ENCODE measurements at regions not wholly inside any gene's neighbourhood (a gene's known extent, or its start where the extent isn't known, plus 50 kb on each side); places are given as distances from the start of the nearest gene placed in this dataset.
"Not testable (repeated sequence)": the region's sequence is repeated elsewhere in the genome, so short reads cannot be mapped to it uniquely, and the experiment has no call there.

DNA sequence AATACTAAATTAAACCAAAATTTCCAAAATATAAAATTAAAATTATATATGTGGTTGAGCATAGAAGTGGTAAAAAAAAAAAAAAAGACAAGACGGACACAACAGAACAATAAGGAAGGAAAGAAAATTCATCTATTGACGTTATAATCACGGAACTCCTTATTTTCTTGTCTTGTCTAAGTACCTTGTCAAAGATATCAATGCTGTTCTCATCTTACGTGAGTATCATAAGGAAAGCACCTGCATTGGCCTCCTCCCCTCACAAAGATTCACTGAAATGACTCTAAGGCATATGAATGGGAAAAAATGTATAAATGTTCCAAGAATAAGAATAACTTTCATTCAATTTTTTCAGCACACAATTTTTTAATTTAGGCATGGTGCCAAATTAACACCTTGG lies 135.4 kb downstream of the PPP1R3A start:
- DNase-seq (ENCODE audit: low read depth, low spot score): no peak

DNA sequence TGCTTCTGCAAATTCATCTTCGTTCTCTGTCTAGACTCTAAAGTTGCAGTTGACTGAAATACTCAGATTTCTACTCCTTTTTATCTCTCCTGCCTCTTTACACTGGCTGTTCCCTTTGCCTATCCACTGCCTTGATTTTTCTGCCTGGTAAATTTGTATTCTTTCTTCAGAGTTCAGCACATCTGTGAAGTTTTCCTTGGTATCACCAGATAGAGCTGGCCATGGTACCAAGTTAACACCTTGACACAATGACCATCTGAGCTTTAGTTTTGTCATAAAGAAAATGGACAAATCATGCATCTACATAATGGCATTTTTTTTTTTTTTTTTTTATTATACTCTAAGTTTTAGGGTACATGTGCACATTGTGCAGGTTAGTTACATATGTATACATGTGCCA lies 143.0 kb downstream of the PPP1R3A start:
- DNase-seq (ENCODE audit: low read depth, low spot score): no peak

GRCh38 chr7:113775401-113775800 lies 143.4 kb downstream of the PPP1R3A start:
- DNase-seq (ENCODE audit: low read depth, low spot score): no peak

DNA sequence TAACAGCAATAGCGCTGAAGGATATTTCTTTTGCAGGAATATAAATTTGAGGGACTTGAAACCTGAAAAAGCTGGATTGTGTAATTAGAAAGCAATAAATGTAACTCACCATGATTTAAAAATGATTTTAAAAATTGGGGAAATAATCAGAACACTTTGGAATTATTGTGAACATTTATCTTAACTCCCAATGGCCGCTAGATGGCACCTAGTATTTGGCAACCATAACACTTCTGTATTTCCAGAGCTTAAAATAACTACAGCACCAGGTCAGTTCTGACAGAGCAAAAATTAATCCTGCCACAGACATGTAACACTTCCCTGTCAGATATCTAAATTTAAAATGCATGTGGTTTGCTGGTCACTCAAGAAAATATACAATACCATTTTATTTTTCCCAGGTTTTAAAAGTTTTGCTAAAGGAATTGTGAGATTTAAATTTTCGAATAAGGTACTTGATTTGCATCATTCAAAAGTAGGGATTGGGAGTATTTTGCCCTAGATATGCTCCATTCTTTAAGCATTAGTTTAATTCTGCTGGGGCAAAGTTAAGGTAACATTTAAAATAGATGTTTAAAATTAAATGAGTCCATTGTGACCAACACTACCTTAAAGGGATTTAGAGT lies 144.5 kb downstream of the PPP1R3A start:
- no peak for DNase-seq (ENCODE audit: low read depth, low spot score)

GRCh38 chr7:113770146-113770738 lies 148.6 kb downstream of the PPP1R3A start:
- DNase-seq (ENCODE audit: low read depth, low spot score): no peak

GRCh38 chr7:113768387-113768786 lies 150.4 kb downstream of the PPP1R3A start:
- no peak for DNase-seq (ENCODE audit: low read depth, low spot score)

GRCh38 chr7:113764401-113765035 lies 154.3 kb downstream of the PPP1R3A start:
- DNase-seq (ENCODE audit: low read depth, low spot score): peak; percentile 41

- no peak for DNase-seq (ENCODE audit: low read depth, low spot score)
Measured at GRCh38 chr7:113763226-113763625, 155.6 kb downstream of the PPP1R3A start.

DNA sequence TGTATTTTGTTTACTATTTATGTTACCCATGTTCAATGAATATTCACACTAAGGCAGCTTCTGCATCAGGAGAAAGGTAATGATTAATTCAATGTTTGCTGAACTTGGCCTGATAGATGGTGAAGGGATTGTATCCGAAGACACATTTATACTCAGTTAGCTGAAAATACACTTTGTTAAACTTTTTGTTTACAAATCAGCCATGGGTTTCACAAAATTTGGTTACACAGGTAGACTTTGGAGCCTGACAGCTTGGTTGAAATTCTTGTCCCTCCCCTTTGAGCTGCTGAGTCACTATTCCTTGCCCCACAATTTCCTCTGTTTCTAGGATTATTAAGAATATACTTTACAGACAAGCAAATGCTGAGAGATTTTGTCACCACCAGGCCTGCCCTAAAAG lies 162.6 kb downstream of the PPP1R3A start:
- no peak for DNase-seq (ENCODE audit: low read depth, low spot score)

GRCh38 chr7:113752689-113753088 lies 166.1 kb downstream of the PPP1R3A start:
- no peak for DNase-seq (ENCODE audit: low read depth, low spot score)

GRCh38 chr7:113752289-113752688 lies 166.5 kb downstream of the PPP1R3A start:
- no peak for DNase-seq (ENCODE audit: low read depth, low spot score)

DNA sequence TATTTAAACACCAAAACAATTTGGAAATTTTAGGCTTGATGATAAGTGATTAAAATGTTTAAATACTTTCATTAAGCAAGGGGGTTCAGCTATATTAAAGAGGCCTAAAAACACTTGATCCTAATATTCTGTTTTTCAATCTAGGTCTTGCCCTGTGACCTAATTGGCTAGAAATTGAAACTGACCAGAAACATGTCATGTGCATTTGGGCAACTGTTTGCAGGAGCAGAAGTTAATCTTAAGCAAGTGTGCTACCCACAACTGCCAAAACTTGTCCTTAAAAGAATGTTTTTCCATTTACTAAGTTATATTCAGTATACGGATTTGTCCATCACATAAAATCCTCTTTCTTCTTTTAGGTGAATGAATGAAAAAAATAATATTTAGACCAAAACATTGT lies 167.3 kb downstream of the PPP1R3A start:
- no peak for DNase-seq (ENCODE audit: low read depth, low spot score)

- DNase-seq (ENCODE audit: low read depth, low spot score): not testable (repeated sequence)
Measured at GRCh38 chr7:113748385-113748784, 170.4 kb downstream of the PPP1R3A start.

GRCh38 chr7:113742946-113743431 lies 175.8 kb downstream of the PPP1R3A start:
- DNase-seq (ENCODE audit: low read depth, low spot score): not testable (repeated sequence)

DNA sequence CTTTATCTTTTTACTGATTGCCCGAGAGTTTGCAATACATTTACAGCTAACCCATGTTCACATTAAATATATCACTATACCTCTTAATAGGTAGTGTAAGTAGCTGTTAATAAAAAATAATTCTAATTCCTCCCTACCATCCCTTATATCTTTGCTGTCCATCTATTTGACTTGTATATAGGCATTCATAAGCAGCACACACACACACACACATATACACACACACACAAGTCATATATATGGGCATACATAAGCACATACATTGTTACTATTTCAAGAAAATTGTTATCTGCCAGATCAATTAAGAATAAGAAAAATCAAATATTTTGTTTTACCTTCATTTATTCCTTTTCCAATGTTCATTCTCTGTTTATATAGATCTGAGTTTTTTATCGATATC lies 176.4 kb downstream of the PPP1R3A start:
- DNase-seq (ENCODE audit: low read depth, low spot score): no peak

DNA sequence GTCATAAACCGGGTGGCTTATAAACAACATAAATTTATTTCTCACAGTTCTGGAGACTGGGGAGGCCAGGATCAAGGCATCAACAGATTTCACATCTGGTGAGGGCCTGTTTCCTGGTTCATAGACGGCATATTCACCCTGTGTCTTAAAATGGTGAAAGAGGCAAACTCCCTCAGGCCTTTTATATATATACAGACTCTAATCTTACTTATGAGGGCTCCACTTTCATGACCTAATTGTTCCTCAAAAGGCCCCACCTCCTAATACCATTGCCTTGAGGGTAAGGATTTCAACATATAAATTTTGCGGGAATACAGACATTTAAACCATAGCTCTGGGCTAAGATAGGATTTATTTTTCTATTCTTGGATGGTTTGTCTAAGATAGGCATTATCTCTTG lies 187.2 kb downstream of the PPP1R3A start:
- DNase-seq (ENCODE audit: low read depth, low spot score): no peak

- DNase-seq (ENCODE audit: low read depth, low spot score): no peak
Measured at GRCh38 chr7:113730309-113730955, 188.4 kb downstream of the PPP1R3A start.

GRCh38 chr7:113727486-113727885 lies 191.3 kb downstream of the PPP1R3A start:
- DNase-seq (ENCODE audit: low read depth, low spot score): no peak

DNA sequence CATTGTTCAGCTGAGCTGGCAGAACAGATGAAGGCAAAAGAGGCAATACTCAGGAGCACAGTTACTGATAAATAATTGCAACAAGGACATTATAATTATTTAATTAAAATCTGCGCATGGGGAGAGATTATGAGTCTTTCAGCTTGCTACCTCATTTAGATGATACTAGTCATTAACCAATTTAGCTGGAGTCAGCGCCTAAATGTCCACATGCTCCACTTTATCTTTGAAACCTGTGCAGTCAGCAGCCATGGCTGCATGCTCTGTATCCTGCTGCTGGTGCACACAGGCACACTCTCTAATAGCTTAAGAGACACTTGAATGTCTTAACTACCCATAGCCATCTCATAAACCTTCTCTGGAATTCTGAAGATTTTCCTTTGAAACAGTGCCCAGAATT lies 196.8 kb downstream of the PPP1R3A start:
- no peak for DNase-seq (ENCODE audit: low read depth, low spot score)

GRCh38 chr7:113717739-113718138 lies 201.1 kb downstream of the PPP1R3A start:
- no peak for DNase-seq (ENCODE audit: low read depth, low spot score)

GRCh38 chr7:113715981-113716856 lies 202.6 kb downstream of the PPP1R3A start:
- DNase-seq (ENCODE audit: low read depth, low spot score): no peak

DNA sequence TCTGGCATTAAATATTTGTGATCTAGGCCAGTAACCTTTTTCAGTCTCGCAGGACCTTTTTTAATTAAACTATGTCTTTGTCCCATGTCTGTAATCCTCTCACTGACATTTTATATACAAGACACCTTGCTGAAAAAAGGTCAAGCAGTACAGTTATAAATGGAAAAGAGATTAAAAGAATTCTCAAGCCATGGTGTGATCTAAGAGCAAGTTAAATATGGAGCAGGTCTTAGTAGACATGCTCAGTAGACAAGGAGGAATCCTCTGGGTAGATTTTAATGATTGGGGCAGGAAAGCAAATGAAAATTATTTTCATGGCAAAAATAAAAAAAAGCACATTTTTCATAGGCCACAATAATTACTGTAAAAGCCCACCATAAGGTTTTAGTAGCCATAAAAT lies 203.5 kb downstream of the PPP1R3A start:
- no peak for DNase-seq (ENCODE audit: low read depth, low spot score)
